Heart right ventricle (tissue), 16 donors: ENCODE measurements at regions not wholly inside any gene's neighbourhood (a gene's known extent, or its start where the extent isn't known, plus 50 kb on each side); places are given as distances from the start of the nearest gene placed in this dataset.
A peak's percentile ranks its signal among the peaks of the same experiment; 100 is the strongest.

ENCODE experiments used
- ATAC-seq, 8 donors: fragments of 200-7000 bp; cut with Tn5 transposase; one replicate each; pipeline ENCODE4 v1.9.1; 2020; ENCODE audit warnings: mild to moderate bottlenecking in 8 of 8, moderate library complexity in 8 of 8, moderate number of reproducible peaks in 1 of 8
- DNase-seq, 2 donors: peaks; one replicate each; pipeline ENCODE4 v3.0.0-alpha.2; 2020
- H3K27ac ChIP-seq, 10 donors: fragments of 200-600 bp; sonication (generic) in 2 of 10; one replicate each; pipeline versions ENCODE4 v1.5.0 to v1.8.0; 2020 to 2022; ENCODE audit warnings: mild to moderate bottlenecking in 3 of 10
- H3K27me3 ChIP-seq, 7 donors: fragments of 200-600 bp; one replicate each; pipeline ENCODE4 v1.8.0; 2021 to 2022; ENCODE audit warnings: mild to moderate bottlenecking in 2 of 7
- H3K36me3 ChIP-seq, 9 donors: fragments of 200-600 bp; sonication (generic) in 1 of 9; one replicate each; pipeline versions ENCODE4 v1.5.0 to v1.8.0; 2020 to 2022; ENCODE audit warnings: mild to moderate bottlenecking in 2 of 9
- H3K4me1 ChIP-seq, 9 donors: fragments of 200-600 bp; sonication (generic) in 1 of 9; one replicate each; pipeline versions ENCODE4 v1.5.0 to v1.8.0; 2020 to 2022; ENCODE audit warnings: mild to moderate bottlenecking in 4 of 9
- H3K4me3 ChIP-seq, 10 donors: fragments of 200-600 bp; sonication (generic) in 2 of 10; one replicate each; pipeline versions ENCODE4 v1.5.0 to v1.8.0; 2020 to 2022; ENCODE audit warnings: mild to moderate bottlenecking in 7 of 10, moderate library complexity in 2 of 10
- H3K9me3 ChIP-seq, 11 donors: fragments of 200-600 bp in 10 of 11; sonication (generic) in 2 of 11; one replicate each; pipeline versions ENCODE4 v1.5.0 to v1.8.0; 2013 to 2022; ENCODE audit warnings: mild to moderate bottlenecking in 2 of 11, control low read depth in 1 of 11, moderate library complexity in 1 of 11
- CTCF ChIP-seq, 9 donors: fragments of 200-600 bp; sonication (generic) in 2 of 9; IDR thresholded peaks; one replicate each; pipeline versions ENCODE4 v1.5.0 to v1.8.0; 2021 to 2022; ENCODE audit warnings: antibody characterized with exemption in 9 of 9, mild to moderate bottlenecking in 5 of 9, moderate library complexity in 1 of 9
- WGBS, 2 donors: extraction: QIAGEN DNeasy Blood & Tissue Kit; methylation state at CpG; one replicate each; pipeline ENCODE4 v1.1.7; 2013; ENCODE audit warnings: inconsistent platforms in 1 of 2; 5-methylcytosine and 5-hydroxymethylcytosine counted together
- intact Hi-C, 10 donors: fragments of 100-400 bp; cut with DNase I; formaldehyde crosslinking; loops; one replicate each; pipeline versions ENCODE4 v1.11.1 to v1.14.2; 2022
- donor health status: Arrhythmogenic right ventricular cardiomyopathy.
- donor health status: ischemic (EF 13 %, LVEDD 7.1; RV severe dilation, severe dysfunction).
- donor health status: healthy with polysubstance abuse.
- donor health status: DM: no; HTN: yes; CAD: no.
- donor health status: DM: no; HTN: no; CAD: no.
- donor health status: ischemic (EF 25% LVEDD 6.9; RV normal size, moderate dysfunction).
- donor health status: ischemic (EF 25% LVEDD 5.7; RV mildly dilated, moderate dysfunction).
- donor health status: healthy.
- donor health status: DM: yes; HTN: yes; CAD: no.
- donor health status: Ischemic cardiomyopathy.
- donor health status: ischemic (EF 35%, LVEDD 5.7; RV mildly dilated, moderate dysfunction).
- donor health status: nonischemic (EF 11% LVEDD 7.7; RV severe dilation, severe dysfunction).
- donor health status: DM: yes; HTN: yes; CAD: no.
- donor health status: PGD.
- donor health status: ischemic (EF 29% LVEDD 5.4; RV normal size, mild dysfunction).
- donor health status: nonischemic (EF 23%, LVEDD 6.1; RV moderate dilation, normal function).

- 54 to 59% methylated on average over 3 of the region's 3 CpGs for WGBS, 2 donors
- peak in 4 of 8 donors; percentile 44 to 65 (median 56) for ATAC-seq
- intact Hi-C loops, result no loop called here
- Histone ChIP-seq H3K27ac (no peak overlapping the region), H3K27me3 (no peaks in the 10 kb centered on the region), H3K4me3 (no peak overlapping the region), H3K4me1 (peaks cover 0 to 23% (median 8%) of the 10 kb centered on the region in 9 donors), H3K9me3 (no peaks in the 10 kb centered on the region), H3K36me3 (no peaks in the 10 kb centered on the region)
- peak in 1 of 9 donors; percentile 18 for TF ChIP-seq CTCF (IDR thresholded peaks at IDR 0.05)
- no peak for DNase-seq
These were observed 76.2 kb upstream of the PLCL2 start for GRCh38 chr3:16808393-16809107.

GRCh38 chr3:16809482-16809881 lies 75.3 kb upstream of the PLCL2 start:
- H3K27me3 ChIP-seq, result no peaks in the 10 kb centered on the region
- DNase-seq (no peak), ATAC-seq (no peak)
- H3K27ac ChIP-seq, result no peak overlapping the region
- intact Hi-C loops, result no loop called here
- no peaks in the 10 kb centered on the region for H3K36me3 ChIP-seq
- WGBS, 2 donors, result 79 to 82% methylated on average over 4 of the region's 4 CpGs
- H3K9me3 ChIP-seq, result no peaks in the 10 kb centered on the region
- no peak for TF ChIP-seq CTCF (IDR thresholded peaks at IDR 0.05)
- H3K4me3 ChIP-seq, result no peak overlapping the region
- peaks cover 0 to 23% (median 8%) of the 10 kb centered on the region in 9 donors for H3K4me1 ChIP-seq

GRCh38 chr3:16809993-16810392 lies 74.8 kb upstream of the PLCL2 start:
- no peak for ATAC-seq

More at GRCh38 chr3:16809993-16810392, 74.8 kb upstream of the PLCL2 start:
- Histone ChIP-seq H3K27ac (no peak overlapping the region), H3K27me3 (no peaks in the 10 kb centered on the region), H3K9me3 (no peaks in the 10 kb centered on the region), H3K36me3 (no peaks in the 10 kb centered on the region), H3K4me1 (peaks cover 0 to 23% (median 8%) of the 10 kb centered on the region in 9 donors), H3K4me3 (no peak overlapping the region)
- 76 to 85% methylated on average over 2 of the region's 2 CpGs for WGBS, 2 donors
- TF ChIP-seq CTCF (IDR thresholded peaks at IDR 0.05), result no peak
- no peak for DNase-seq
- intact Hi-C loops, result no loop called here
